ENCODE measurements at regions not wholly inside any gene's neighbourhood (a gene's known extent, or its start where the extent isn't known, plus 50 kb on each side); places are given as distances from the start of the nearest gene placed in this dataset.

DNA sequence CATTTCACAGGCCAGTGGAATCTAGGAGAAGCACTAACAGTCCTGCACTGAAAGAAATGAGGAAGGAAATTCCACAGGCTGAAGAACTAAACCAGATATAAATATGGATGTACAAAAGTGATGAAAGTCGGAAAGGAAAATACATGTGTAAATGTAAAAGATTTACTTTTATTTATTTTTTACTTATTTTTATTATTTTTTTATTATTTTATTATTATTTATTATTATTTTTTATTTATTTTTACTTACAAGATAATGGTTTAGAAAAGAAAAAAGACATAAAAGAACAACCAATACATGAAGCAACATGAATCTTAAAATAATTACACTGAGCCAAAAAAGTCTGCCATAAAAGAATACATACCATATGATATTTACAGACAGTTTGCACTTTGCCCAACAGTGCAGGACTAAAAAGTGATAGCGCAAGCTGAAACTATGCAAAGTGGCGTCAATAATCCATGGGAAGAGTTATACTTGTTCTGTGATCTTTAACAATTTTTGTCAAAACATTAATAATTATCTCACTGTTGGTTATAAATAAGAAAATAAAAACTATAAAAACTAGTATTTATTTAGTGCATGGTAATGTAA, 317.8 kb upstream of the MKI67 start:
- TF ChIP-seq POLR2AphosphoS5 (IDR thresholded peaks at IDR 0.05; ENCODE audit: insufficient read depth, low read depth, low read length): no peak
- TF ChIP-seq EZH2 (IDR thresholded peaks at IDR 0.05; ENCODE audit: borderline replicate concordance, low read depth, low read length, severe bottlenecking): no peak
- TF ChIP-seq MAX (IDR thresholded peaks at IDR 0.05; ENCODE audit: insufficient read depth, insufficient read length): no peak
- no peak for TF ChIP-seq JUN (IDR thresholded peaks at IDR 0.05; ENCODE audit: borderline replicate concordance, insufficient read depth, insufficient read length, low read depth)
- TF ChIP-seq FOS (IDR thresholded peaks at IDR 0.05; ENCODE audit: borderline replicate concordance, insufficient read depth, low read length): no peak
- no peak for TF ChIP-seq MYC (IDR thresholded peaks at IDR 0.05; ENCODE audit: low read depth, low read length)
- TF ChIP-seq POLR2A (IDR thresholded peaks at IDR 0.05; ENCODE audit: low read depth, low read length): no peak
- no peak for TF ChIP-seq GATA2 (IDR thresholded peaks at IDR 0.05; ENCODE audit: insufficient read depth, insufficient read length, low read depth, low read length)
- no peak for TF ChIP-seq CTCF (IDR thresholded peaks at IDR 0.05; ENCODE audit: extremely low read depth in 1 of 2, insufficient read depth in 1 of 2, low read depth in 1 of 2, low read length in 2 of 2)
- Histone ChIP-seq H3K4me2 (ENCODE audit: insufficient read depth, low read length) (no peak overlapping the region), H3K4me3 (replicated peaks in 1 of 3; ENCODE audit: insufficient read depth in 1 of 3, low read depth in 1 of 3, low read length in 3 of 3) (no peak overlapping the region), H3K27ac (ENCODE audit: insufficient read depth, low read depth, low read length) (no peak overlapping the region), H2AFZ (ENCODE audit: low read depth, low read length) (no peak overlapping the region), H3K9me1 (replicated peaks; ENCODE audit: control insufficient read depth, extremely low read depth, insufficient read depth, low read length) (no peaks in the 10 kb centered on the region), H3K9me3 (replicated peaks; ENCODE audit: control insufficient read depth, insufficient read depth, low read length) (no peaks in the 10 kb centered on the region), H3K27me3 (ENCODE audit: control insufficient read depth in 2 of 2, insufficient read depth in 2 of 2, low read length in 2 of 2) (no peaks in the 10 kb centered on the region), H3K36me3 (ENCODE audit: control insufficient read depth in 2 of 2, extremely low read depth in 1 of 2, insufficient read depth in 2 of 2, low read length in 2 of 2) (no peaks in the 10 kb centered on the region), H3K79me2 (ENCODE audit: control insufficient read depth, insufficient read depth, low read length) (no peaks in the 10 kb centered on the region), H3K9ac (replicated peaks; ENCODE audit: extremely low read depth, insufficient read depth, low read length) (no peak overlapping the region), H3K4me1 (ENCODE audit: control insufficient read depth, extremely low read depth, insufficient read depth, low read length) (no peaks in the 10 kb centered on the region), H4K20me1 (replicated peaks; ENCODE audit: control insufficient read depth, extremely low read depth, insufficient read depth, low read length) (no peaks in the 10 kb centered on the region)
- BruUV-seq (replicated peaks): no TSS peak
- ChIA-PET CTCF (no interaction called here), POLR2A (no interaction called here)
- no peak for FAIRE-seq
- dilution Hi-C loops (cut with MboI; ENCODE audit: extremely low pct_ligation_motif_present, low sequenced_read_pairs): no loop called here
- no peak for DNase-seq (ENCODE audit: low read depth, low spot score)
- intact Hi-C loops (cut with micrococcal nuclease): no loop called here
